H1 (cell line): ENCODE measurements at regions not wholly inside any gene's neighbourhood (a gene's known extent, or its start where the extent isn't known, plus 50 kb on each side); places are given as distances from the start of the nearest gene placed in this dataset.

Source experiments
- CTCF ChIA-PET: fragments of 300-600 bp; sonication (Branson Sonifier 250); formaldehyde crosslinking; loops from one replicate; lab custom pipeline; 2021; ENCODE audit not compliant: partially characterized antibody; lab: Charles Lee
- POLR2A ChIA-PET: fragments of 300-600 bp; sonication (Branson Sonifier 250); formaldehyde crosslinking; loops from one replicate; lab custom pipeline; 2021; ENCODE audit warnings: inconsistent platforms; ENCODE audit not compliant: partially characterized antibody; lab: Charles Lee
- DNase-seq, 2 experiments: peaks; one replicate each; pipeline versions ENCODE4 v3.0.0 to v3.0.0-alpha.2; 2010 to 2022; ENCODE audit warnings: low spot score in 2 of 2, low read depth in 1 of 2, mixed read lengths in 1 of 2
- FAIRE-seq: peaks from 2 replicates; lab custom pipeline; 2011; peaks lifted over from hg19 to GRCh38; lab: Jason Lieb, UNC
- H2AFZ ChIP-seq: 2 replicates; pipeline ENCODE4 v1.8.1; 2012; ENCODE audit warnings: low read length, inconsistent platforms
- H2AK5ac ChIP-seq: 2 replicates; pipeline ENCODE4 v1.6.1; 2013; ENCODE audit warnings: low read depth, low read length
- H2BK120ac ChIP-seq: replicated peaks from 2 replicates; pipeline ENCODE3; 2013; ENCODE audit warnings: low read depth, low read length, inconsistent platforms
- H2BK12ac ChIP-seq: 2 replicates; pipeline ENCODE4 v1.6.1; 2013; ENCODE audit warnings: low read depth, low read length
- H2BK15ac ChIP-seq: 2 replicates; pipeline ENCODE4 v1.6.1; 2013; ENCODE audit warnings: low read length
- H2BK20ac ChIP-seq: 2 replicates; pipeline ENCODE4 v1.6.1; 2013; ENCODE audit warnings: low read length
- H2BK5ac ChIP-seq: 2 replicates; pipeline ENCODE4 v1.6.1; 2013; ENCODE audit warnings: low read depth, low read length
- H3K14ac ChIP-seq: 2 replicates; pipeline ENCODE4 v1.6.1; 2013; ENCODE audit warnings: inconsistent platforms; ENCODE audit not compliant: insufficient read length
- H3K18ac ChIP-seq: 2 replicates; pipeline ENCODE4 v1.6.1; 2013; ENCODE audit warnings: low read length; ENCODE audit errors: extremely low read depth
- H3K23ac ChIP-seq: 2 replicates; pipeline ENCODE4 v1.6.1; 2013; ENCODE audit warnings: inconsistent platforms; ENCODE audit not compliant: insufficient read length
- H3K23me2 ChIP-seq: 2 replicates; pipeline ENCODE4 v1.6.1; 2013; ENCODE audit warnings: low read depth, low read length
- H3K27ac ChIP-seq: 2 replicates; pipeline ENCODE4 v1.6.1; 2011; ENCODE audit warnings: low read depth, low read length, inconsistent platforms
- H3K27me3 ChIP-seq, 4 experiments: replicated peaks in 1 of 4; 1 replicate in 1 of 4; 2 replicates in 3 of 4; pipeline versions ENCODE4 v1.6.1 to v1.8.1; 2011 to 2013; ENCODE audit warnings: low read length in 3 of 4, mild to moderate bottlenecking in 3 of 4, inconsistent platforms in 2 of 4, mixed read lengths in 2 of 4, moderate library complexity in 1 of 4; ENCODE audit not compliant: control insufficient read depth in 3 of 4, insufficient read depth in 3 of 4; ENCODE audit errors: extremely low read depth in 1 of 4
- H3K36me3 ChIP-seq, 4 experiments: 2 replicates each; pipeline versions ENCODE4 v1.6.1 to v1.8.1; 2011 to 2013; ENCODE audit warnings: mild to moderate bottlenecking in 4 of 4, low read length in 3 of 4, moderate library complexity in 2 of 4, control low read depth in 1 of 4, inconsistent platforms in 1 of 4; ENCODE audit not compliant: insufficient read depth in 4 of 4, control insufficient read depth in 2 of 4
- H3K4ac ChIP-seq: replicated peaks from 2 replicates; pipeline ENCODE3; 2013; ENCODE audit warnings: low read length, low read depth, mixed read lengths, inconsistent platforms; ENCODE audit not compliant: insufficient read length
- H3K4me1 ChIP-seq, 4 experiments: replicated peaks in 1 of 4; 1 replicate in 1 of 4; 2 replicates in 3 of 4; pipeline versions ENCODE4 v1.6.1 to v1.8.1; 2011 to 2013; ENCODE audit warnings: low read length in 3 of 4, inconsistent platforms in 2 of 4, mixed read lengths in 1 of 4; ENCODE audit not compliant: insufficient read depth in 4 of 4, control insufficient read depth in 3 of 4
- H3K4me2 ChIP-seq, 2 experiments: 2 replicates each; pipeline versions ENCODE4 v1.6.1 to v1.8.1; 2011 to 2013; ENCODE audit warnings: low read depth in 2 of 2, low read length in 2 of 2, control low read depth in 1 of 2, inconsistent platforms in 1 of 2, mild to moderate bottlenecking in 1 of 2; ENCODE audit not compliant: insufficient read depth in 1 of 2
- H3K4me3 ChIP-seq, 4 experiments: fragments of 200-600, 300-600 bp in 1 of 4; sonication (generic), shearing (Covaris generic), sonication (Bioruptor Twin) in 1 of 4; 2 replicates each; pipeline versions ENCODE4 v1.5.1 to v1.8.1; 2011 to 2016; ENCODE audit warnings: low read length in 4 of 4, low read depth in 3 of 4, control low read depth in 2 of 4, inconsistent platforms in 2 of 4, mild to moderate bottlenecking in 2 of 4, mixed read lengths in 1 of 4, moderate library complexity in 1 of 4; ENCODE audit not compliant: insufficient read depth in 2 of 4; ENCODE audit errors: extremely low read depth in 1 of 4
- H3K56ac ChIP-seq: replicated peaks from 2 replicates; pipeline ENCODE3; 2013; ENCODE audit warnings: low read depth, mild to moderate bottlenecking, mixed read lengths, low read length, inconsistent platforms; ENCODE audit not compliant: insufficient read length
- H3K79me1 ChIP-seq: 2 replicates; pipeline ENCODE4 v1.6.1; 2013; ENCODE audit warnings: low read depth, low read length, control low read depth
- H3K79me2 ChIP-seq, 2 experiments: 2 replicates each; pipeline versions ENCODE4 v1.6.1 to v1.8.1; 2012 to 2013; ENCODE audit warnings: low read length in 2 of 2, mild to moderate bottlenecking in 2 of 2, inconsistent platforms in 1 of 2; ENCODE audit not compliant: insufficient read depth in 2 of 2, control insufficient read depth in 1 of 2
- H3K9ac ChIP-seq, 4 experiments: replicated peaks in 1 of 4; 1 replicate in 1 of 4; 2 replicates in 3 of 4; pipeline versions ENCODE4 v1.6.1 to v1.8.1; 2011 to 2013; ENCODE audit warnings: low read depth in 3 of 4, low read length in 3 of 4, control low read depth in 2 of 4, mild to moderate bottlenecking in 2 of 4, moderate library complexity in 2 of 4, inconsistent platforms in 1 of 4; ENCODE audit errors: extremely low read depth in 1 of 4
- H3K9me3 ChIP-seq, 2 experiments: 2 replicates each; pipeline versions ENCODE4 v1.6.1 to v1.8.1; 2012 to 2013; ENCODE audit warnings: mild to moderate bottlenecking in 2 of 2, moderate library complexity in 2 of 2, control low read depth in 1 of 2, inconsistent platforms in 1 of 2, low read depth in 1 of 2, low read length in 1 of 2, mixed read lengths in 1 of 2; ENCODE audit not compliant: insufficient read depth in 2 of 2
- H4K20me1 ChIP-seq, 2 experiments: replicated peaks in 1 of 2; 2 replicates each; pipeline versions ENCODE3 to v1.8.1; 2011 to 2013; ENCODE audit warnings: inconsistent platforms in 2 of 2, low read length in 2 of 2, mild to moderate bottlenecking in 1 of 2; ENCODE audit not compliant: insufficient read depth in 2 of 2, control insufficient read depth in 1 of 2
- H4K5ac ChIP-seq: 2 replicates; pipeline ENCODE4 v1.6.1; 2013; ENCODE audit warnings: low read length, low read depth, mixed read lengths, inconsistent platforms; ENCODE audit not compliant: insufficient read length
- H4K8ac ChIP-seq: 2 replicates; pipeline ENCODE4 v1.8.0; 2013; ENCODE audit warnings: mild to moderate bottlenecking, moderate library complexity, low read length, inconsistent platforms; ENCODE audit not compliant: insufficient read depth; ENCODE audit errors: extremely low read depth
- H4K91ac ChIP-seq: replicated peaks from 2 replicates; pipeline ENCODE3; 2013; ENCODE audit warnings: low read length, mixed read lengths, inconsistent platforms; ENCODE audit not compliant: insufficient read length
- ASH2L ChIP-seq: fragments of 200-600, 300-600 bp; sonication (generic); IDR thresholded peaks from one replicate; pipeline ENCODE4 v1.7.1; 2017; ENCODE audit warnings: low read length
- CHD1 ChIP-seq: IDR thresholded peaks from 2 replicates; pipeline ENCODE4 v1.6.1; 2012; ENCODE audit warnings: low read depth, low read length, improper control_type of control experiment
- EGR1 ChIP-seq: IDR thresholded peaks from 2 replicates; pipeline ENCODE4 v1.6.1; 2011; ENCODE audit warnings: low read depth, low read length, borderline replicate concordance
- EZH2 ChIP-seq: fragments of 200-600 bp; sonication (generic); IDR thresholded peaks from 2 replicates; pipeline ENCODE4 v1.7.1; 2012; ENCODE audit warnings: low read depth, mild to moderate bottlenecking, moderate library complexity, low read length, inconsistent platforms; ENCODE audit not compliant: severe bottlenecking
- HDAC2 ChIP-seq, 2 experiments: fragments of 300-600 bp in 1 of 2; sonication (generic) in 1 of 2; IDR thresholded peaks; 2 replicates each; pipeline ENCODE4 v1.6.1; 2011 to 2012; ENCODE audit warnings: low read depth in 2 of 2, low read length in 2 of 2, mild to moderate bottlenecking in 2 of 2, moderate library complexity in 2 of 2, borderline replicate concordance in 1 of 2, inconsistent platforms in 1 of 2
- PHF8 ChIP-seq: fragments of 200-600 bp; sonication (generic); conservative IDR thresholded peaks from 2 replicates; pipeline ENCODE4 v1.7.1; 2012; ENCODE audit warnings: low read depth, mild to moderate bottlenecking, inconsistent platforms, low read length, moderate library complexity
- RBBP5 ChIP-seq: IDR thresholded peaks from 2 replicates; pipeline ENCODE4 v1.7.1; 2012; ENCODE audit warnings: low read depth, mild to moderate bottlenecking, inconsistent platforms, low read length, moderate library complexity, borderline replicate concordance
- RNF2 ChIP-seq: fragments of 200-900, 300-1000 bp; sonication (generic); IDR thresholded peaks from 2 replicates; pipeline ENCODE4 v1.7.1; 2016; ENCODE audit warnings: borderline replicate concordance, low read depth, mild to moderate bottlenecking, antibody characterized with exemption, low read length; ENCODE audit not compliant: poor library complexity, severe bottlenecking; ENCODE audit errors: missing control alignments
- SP4 ChIP-seq: IDR thresholded peaks from 2 replicates; pipeline ENCODE4 v1.6.1; 2012; ENCODE audit warnings: low read length, inconsistent platforms
- SUZ12 ChIP-seq: fragments of 200-600 bp; sonication (generic); IDR thresholded peaks from 2 replicates; pipeline ENCODE4 v1.6.1; 2012; ENCODE audit warnings: mild to moderate bottlenecking, inconsistent platforms, low read length, moderate library complexity, mixed read lengths
- ZNF274 ChIP-seq: IDR thresholded peaks from 2 replicates; pipeline ENCODE4 v1.7.0; 2012; ENCODE audit warnings: low read length, borderline replicate concordance; ENCODE audit errors: extremely low read depth
- WGBS, 2 experiments: shearing (Covaris generic) in 1 of 2; methylation state at CpG; one replicate each; pipeline versions ENCODE4 v1.1.6 to v1.1.7; 2013 to 2015; ENCODE audit warnings: low lambda C conversion rate in 2 of 2, mixed read lengths in 2 of 2, inconsistent platforms in 1 of 2, low coverage in 1 of 2, missing lambda C conversion rate in 1 of 2; ENCODE audit not compliant: insufficient replicate concordance in 2 of 2, insufficient coverage in 1 of 2, insufficient read length in 1 of 2; ENCODE audit errors: extremely low coverage in 1 of 2, missing lambda C conversion rate in 1 of 2; 5-methylcytosine and 5-hydroxymethylcytosine counted together

GRCh38 chr12:94874518-94875302 lies 128.8 kb downstream of the NDUFA12 start:
- Histone ChIP-seq H3K23ac (no peak overlapping the region), H3K4me2 (peak overlapping the region; percentile 80 to 95), H3K79me1 (no peaks in the 10 kb centered on the region), H2BK20ac (no peak overlapping the region), H3K4ac (no peak overlapping the region), H2BK15ac (no peak overlapping the region), H3K9ac (no peak overlapping the region), H2BK5ac (no peak overlapping the region), H3K18ac (no peak overlapping the region), H4K20me1 (peaks cover 0 to 1% of the 10 kb centered on the region in 2 experiments), H4K8ac (no peak overlapping the region), H3K4me3 (peak overlapping the region; percentile 12 to 68 (median 42); a peak in 5 of 8 replicates), H3K27ac (no peak overlapping the region), H3K27me3 (peaks cover 13 to 46% (median 38%) of the 10 kb centered on the region in 4 experiments), H3K79me2 (no peaks in the 10 kb centered on the region), H2AK5ac (no peak overlapping the region), H4K91ac (no peak overlapping the region), H3K4me1 (peaks cover 0 to 4% (median 3%) of the 10 kb centered on the region in 4 experiments; a peak in 6 of 7 replicates), H2BK12ac (no peak overlapping the region), H3K23me2 (peaks cover 13% of the 10 kb centered on the region; the same call in 1 of the 2 replicates), H3K14ac (no peak overlapping the region), H2BK120ac (no peak overlapping the region), H2AFZ (no peak overlapping the region), H3K36me3 (no peaks in the 10 kb centered on the region), H4K5ac (no peak overlapping the region), H3K56ac (no peak overlapping the region), H3K9me3 (no peaks in the 10 kb centered on the region)
- TF ChIP-seq SP4 (no peak), RBBP5 (no peak), ZNF274 (no peak), SUZ12 (peak; percentile 50; the same call in 1 of the 2 replicates), HDAC2 (IDR thresholded peaks at IDR 0.05; ENCODE audit: borderline replicate concordance in 1 of 2, low read depth in 2 of 2, low read length in 2 of 2) (no peak), CHD1 (no peak), PHF8 (no peak), ASH2L (no peak), EGR1 (no peak), EZH2 (peak; percentile 55), RNF2 (peak; percentile 33)
- CTCF ChIA-PET = interaction anchor here (0.6 to 3.9 kb wide), 32 partner anchors 10 to 338 kb away, joined by 3 to 21 read pairs (median 4); no protein-coding TSS in a partner anchor
- WGBS, 2 experiments = 49% methylated on average over 20 of the region's 20 CpGs; no CpG with 5 or more reads in 1 of the 2 experiments
- DNase-seq (no peak), FAIRE-seq (no peak)
- POLR2A ChIA-PET = interaction anchor here (1.3 kb wide), 1 partner anchor 307 kb away, joined by 5 read pairs; no protein-coding TSS in a partner anchor
